PC-3 (cell line): ENCODE measurements at regions not wholly inside any gene's neighbourhood (a gene's known extent, or its start where the extent isn't known, plus 50 kb on each side); places are given as distances from the start of the nearest gene placed in this dataset.

Experiments used
- ATAC-seq: fragments of 200-7000 bp; cut with Tn5 transposase; 2 replicates; pipeline ENCODE4 v1.9.1; 2020; ENCODE audit warnings: mild to moderate bottlenecking, moderate library complexity
- BruUV-seq: library from RNA; stranded (reverse); fragments of 400-500 nt; replicated peaks from 2 replicates; lab custom pipeline; 2021; lab: Mats Ljungman, UMichigan
- CTCF ChIA-PET: fragments of 300-600 bp; sonication (Branson Sonifier 250); formaldehyde crosslinking; loops from one replicate; lab custom pipeline; 2022; ENCODE audit warnings: antibody characterized with exemption; lab: Charles Lee
- POLR2A ChIA-PET: fragments of 300-600 bp; sonication (Branson Sonifier 250); formaldehyde crosslinking; loops from one replicate; lab custom pipeline; 2022; ENCODE audit warnings: antibody characterized with exemption; ENCODE audit not compliant: unreplicated experiment; lab: Charles Lee
- DNase-seq: peaks from one replicate; pipeline ENCODE4 v3.0.0-alpha.2; 2015
- H2AFZ ChIP-seq: fragments of 300-600 bp; sonication (generic); 2 replicates; pipeline ENCODE4 v1.6.0; 2016; ENCODE audit warnings: antibody characterized with exemption, low read length
- H3F3A ChIP-seq: fragments of 300-600 bp; sonication (generic); one replicate; pipeline ENCODE4 v1.6.0; 2017; ENCODE audit warnings: antibody characterized with exemption, low read length, control low read depth, mild to moderate bottlenecking; ENCODE audit not compliant: unreplicated experiment
- H3K27ac ChIP-seq: fragments of 300-600 bp; sonication (generic); 2 replicates; pipeline ENCODE4 v1.5.1; 2016; ENCODE audit warnings: mild to moderate bottlenecking, low read length
- H3K27me3 ChIP-seq: fragments of 300-600 bp; sonication (generic); 2 replicates; pipeline ENCODE4 v1.6.1; 2016; ENCODE audit warnings: low read length, mixed read lengths
- H3K36me3 ChIP-seq: fragments of 300-600 bp; sonication (generic); 2 replicates; pipeline ENCODE4 v1.6.1; 2016; ENCODE audit warnings: low read depth, mixed run types, low read length, mixed read lengths
- H3K4me1 ChIP-seq: fragments of 300-600 bp; sonication (generic); 2 replicates; pipeline ENCODE4 v1.5.1; 2016; ENCODE audit warnings: low read length; ENCODE audit not compliant: insufficient read depth
- H3K4me2 ChIP-seq: fragments of 300-600 bp; sonication (generic); 2 replicates; pipeline ENCODE4 v1.6.0; 2016; ENCODE audit warnings: low read length
- H3K4me3 ChIP-seq: fragments of 300-600 bp; sonication (generic); 2 replicates; pipeline ENCODE4 v1.5.1; 2016; ENCODE audit warnings: mild to moderate bottlenecking, low read length, mixed read lengths
- H3K79me2 ChIP-seq: fragments of 300-600 bp; sonication (generic); 2 replicates; pipeline ENCODE4 v1.6.1; 2017; ENCODE audit warnings: low read length, mixed read lengths
- H3K9ac ChIP-seq: fragments of 300-600 bp; sonication (generic); 2 replicates; pipeline ENCODE4 v1.6.0; 2016; ENCODE audit warnings: mild to moderate bottlenecking, low read length
- H3K9me2 ChIP-seq: fragments of 300-600 bp; sonication (generic); replicated peaks from 2 replicates; pipeline ENCODE4 v1.6.1; 2016; ENCODE audit warnings: mixed run types, low read length, mixed read lengths
- H3K9me3 ChIP-seq: fragments of 300-600 bp; sonication (generic); 2 replicates; pipeline ENCODE4 v1.6.1; 2016; ENCODE audit warnings: low read length, mixed read lengths
- H4K20me1 ChIP-seq: fragments of 300-600 bp; sonication (generic); 2 replicates; pipeline ENCODE4 v1.6.1; 2016; ENCODE audit warnings: low read length, mixed read lengths
- CTCF ChIP-seq: fragments of 300-600 bp; sonication (generic); conservative IDR thresholded peaks from 2 replicates; pipeline ENCODE4 v1.5.1; 2017; ENCODE audit warnings: antibody characterized with exemption, low read depth, mild to moderate bottlenecking, low read length
- EZH2 ChIP-seq: fragments of 300-600 bp; sonication (generic); IDR thresholded peaks from one replicate; pipeline ENCODE4 v1.6.1; 2017; ENCODE audit warnings: antibody characterized with exemption, mild to moderate bottlenecking, low read length; ENCODE audit not compliant: unreplicated experiment
- EZH2phosphoT487 ChIP-seq: fragments of 300-600 bp; sonication (generic); IDR thresholded peaks from 2 replicates; pipeline ENCODE4 v1.6.1; 2018; ENCODE audit warnings: mild to moderate bottlenecking, antibody characterized with exemption, low read length, borderline replicate concordance
- intact Hi-C: fragments of 100-400 bp; cut with micrococcal nuclease; formaldehyde crosslinking; loops from 2 replicates; pipeline ENCODE4 v1.9.0; 2023

GRCh38 chr19:28301463-28301862, 911.5 kb downstream of the UQCRFS1 start:
- no peak overlapping the region for H2AFZ ChIP-seq
- intact Hi-C loops: no loop called here
- H3K4me3 ChIP-seq: no peak overlapping the region
- CTCF ChIA-PET: no interaction called here
- H3K9me2 ChIP-seq: no peaks in the 10 kb centered on the region
- no peaks in the 10 kb centered on the region for H3K79me2 ChIP-seq
- ATAC-seq (no peak), DNase-seq (no peak)
- H3K4me2 ChIP-seq: no peak overlapping the region
- H3K9ac ChIP-seq: no peak overlapping the region
- TF ChIP-seq CTCF: no peak
- TF ChIP-seq EZH2phosphoT487: no peak
- TF ChIP-seq EZH2: no peak
- H3K27ac ChIP-seq: no peak overlapping the region
- no TSS peak for BruUV-seq
- POLR2A ChIA-PET: no interaction called here
- no peaks in the 10 kb centered on the region for H4K20me1 ChIP-seq
- no peaks in the 10 kb centered on the region for H3K36me3 ChIP-seq
- no peaks in the 10 kb centered on the region for H3K4me1 ChIP-seq
- H3K27me3 ChIP-seq: no peaks in the 10 kb centered on the region
- no peaks in the 10 kb centered on the region for H3K9me3 ChIP-seq
- no peaks in the 10 kb centered on the region for H3F3A ChIP-seq

GRCh38 chr19:28299649-28300048, 913.3 kb downstream of the UQCRFS1 start:
- Histone ChIP-seq H3F3A (no peaks in the 10 kb centered on the region), H3K79me2 (no peaks in the 10 kb centered on the region), H2AFZ (no peak overlapping the region), H3K36me3 (no peaks in the 10 kb centered on the region), H3K9me3 (no peaks in the 10 kb centered on the region), H3K4me3 (no peak overlapping the region), H3K4me2 (no peak overlapping the region), H3K27ac (no peak overlapping the region), H3K4me1 (no peaks in the 10 kb centered on the region), H3K9me2 (no peaks in the 10 kb centered on the region), H3K27me3 (no peaks in the 10 kb centered on the region), H4K20me1 (no peaks in the 10 kb centered on the region), H3K9ac (no peak overlapping the region)
- ChIA-PET POLR2A (no interaction called here), CTCF (no interaction called here)
- BruUV-seq: no TSS peak
- DNase-seq (no peak), ATAC-seq (no peak)
- intact Hi-C loops: no loop called here
- TF ChIP-seq EZH2phosphoT487 (no peak), CTCF (no peak), EZH2 (no peak)

GRCh38 chr19:28297586-28298157, 915.3 kb downstream of the UQCRFS1 start:
- no peak overlapping the region for H2AFZ ChIP-seq
- H3K9ac ChIP-seq: no peak overlapping the region
- H3K9me2 ChIP-seq: no peaks in the 10 kb centered on the region
- no peaks in the 10 kb centered on the region for H3K36me3 ChIP-seq
- no TSS peak for BruUV-seq
- no peak overlapping the region for H3K27ac ChIP-seq
- intact Hi-C loops: no loop called here
- H3K27me3 ChIP-seq: no peaks in the 10 kb centered on the region
- H3K9me3 ChIP-seq: no peaks in the 10 kb centered on the region
- H3K4me3 ChIP-seq: no peak overlapping the region
- CTCF ChIA-PET: no interaction called here
- ATAC-seq (no peak), DNase-seq (no peak)
- H3F3A ChIP-seq: no peaks in the 10 kb centered on the region
- POLR2A ChIA-PET: no interaction called here
- no peaks in the 10 kb centered on the region for H3K4me1 ChIP-seq
- no peak overlapping the region for H3K4me2 ChIP-seq
- no peaks in the 10 kb centered on the region for H3K79me2 ChIP-seq
- H4K20me1 ChIP-seq: no peaks in the 10 kb centered on the region
- TF ChIP-seq CTCF: no peak
- TF ChIP-seq EZH2: no peak
- no peak for TF ChIP-seq EZH2phosphoT487
